GM18505 (cell line): ENCODE measurements at regions not wholly inside any gene's neighbourhood (a gene's known extent, or its start where the extent isn't known, plus 50 kb on each side); places are given as distances from the start of the nearest gene placed in this dataset.

ENCODE experiments used
- ATAC-seq: cut with Tn5 transposase; IDR thresholded peaks from one replicate; pipeline ENCODE4 v1.9.1; 2021; ENCODE audit not compliant: unreplicated experiment
- POLR2A ChIP-seq: IDR thresholded peaks from 4 replicates; pipeline ENCODE4 v1.6.1; 2011; ENCODE audit warnings: borderline replicate concordance; ENCODE audit not compliant: insufficient read depth, insufficient read length; ENCODE audit errors: extremely low read depth

DNA sequence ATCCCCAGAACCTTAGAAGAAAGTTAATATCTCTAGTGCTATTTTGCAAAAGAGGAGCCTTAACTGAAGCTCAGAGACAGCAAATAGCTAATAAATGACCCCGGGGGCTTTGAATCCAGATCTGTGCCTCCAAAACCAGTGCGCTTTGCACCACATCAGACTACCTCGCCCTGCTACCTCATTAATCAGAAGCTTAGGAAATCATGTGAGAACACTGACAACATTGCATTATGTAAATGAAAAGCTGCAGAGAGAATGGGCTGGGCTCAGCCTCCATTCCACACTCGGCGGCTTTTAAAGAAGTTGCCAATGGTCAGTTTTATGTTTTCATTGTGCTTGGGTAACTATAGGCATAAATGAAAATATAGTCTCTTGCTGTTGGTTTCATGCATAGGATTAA, 54.0 kb upstream of the STMND1 start:
- ATAC-seq, result no peak
- TF ChIP-seq POLR2A, result no peak

- no peak for TF ChIP-seq POLR2A
- no peak for ATAC-seq
Measured at GRCh38 chr6:17045581-17046322, 56.1 kb upstream of the STMND1 start.

DNA sequence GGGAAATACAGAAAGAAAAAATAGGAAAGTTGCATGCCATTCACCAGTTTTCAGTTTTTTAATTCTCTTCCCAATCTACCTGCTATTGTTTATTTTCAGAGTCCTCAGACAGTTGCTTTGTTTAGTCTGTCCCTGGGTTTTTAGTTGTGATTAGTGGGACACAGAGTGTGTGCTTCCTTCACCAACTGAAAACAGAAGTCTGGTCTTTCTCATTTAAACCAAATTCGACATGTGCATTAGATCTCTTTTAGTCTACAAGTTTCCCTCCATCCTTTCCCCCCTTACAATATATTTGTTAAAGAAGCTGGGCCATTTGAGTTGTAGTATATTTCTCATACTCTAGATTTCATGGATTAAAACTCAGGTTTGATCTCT, 58.7 kb upstream of the STMND1 start:
- no peak for TF ChIP-seq POLR2A
- no peak for ATAC-seq

DNA sequence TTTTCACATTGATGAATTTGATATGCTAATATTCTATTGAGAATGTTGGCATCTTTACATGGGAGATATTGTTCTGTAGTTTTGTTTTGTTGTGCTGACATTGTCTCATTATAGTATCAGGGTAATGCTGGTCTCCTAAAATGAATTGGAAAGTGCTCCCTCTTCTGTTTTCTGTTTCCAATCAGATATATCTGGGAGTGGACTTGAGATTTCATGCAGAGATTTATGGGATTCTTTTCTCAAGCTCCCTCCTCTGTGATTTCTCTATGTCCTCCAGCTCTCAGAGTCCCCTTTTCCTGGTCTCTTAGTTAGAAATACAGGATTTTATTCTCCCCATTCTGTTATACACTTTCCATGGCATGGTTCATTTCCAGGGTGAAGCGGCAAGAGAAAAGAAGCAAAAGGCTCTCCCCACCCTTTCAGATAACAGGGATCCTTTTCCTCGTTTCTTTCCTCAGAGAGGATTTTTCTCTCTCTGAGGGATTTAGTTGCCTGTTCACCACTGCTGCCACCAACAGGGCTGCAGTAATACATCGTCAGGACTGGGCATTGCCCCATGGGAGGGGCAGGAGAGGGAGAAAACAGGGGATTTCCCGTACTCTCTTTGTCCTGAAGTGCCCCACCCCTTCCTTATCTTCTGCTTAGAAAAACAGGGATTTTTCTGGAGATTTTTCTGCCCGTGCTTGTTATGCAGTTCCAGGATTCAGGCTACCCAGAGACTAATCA, 59.3 kb upstream of the STMND1 start:
- no peak for TF ChIP-seq POLR2A
- no peak for ATAC-seq

- no peak for TF ChIP-seq POLR2A
- ATAC-seq, result no peak
Measured at GRCh38 chr6:17039266-17039665, 62.6 kb upstream of the STMND1 start.

GRCh38 chr6:17038316-17038715, 63.5 kb upstream of the STMND1 start:
- no peak for ATAC-seq
- no peak for TF ChIP-seq POLR2A

DNA sequence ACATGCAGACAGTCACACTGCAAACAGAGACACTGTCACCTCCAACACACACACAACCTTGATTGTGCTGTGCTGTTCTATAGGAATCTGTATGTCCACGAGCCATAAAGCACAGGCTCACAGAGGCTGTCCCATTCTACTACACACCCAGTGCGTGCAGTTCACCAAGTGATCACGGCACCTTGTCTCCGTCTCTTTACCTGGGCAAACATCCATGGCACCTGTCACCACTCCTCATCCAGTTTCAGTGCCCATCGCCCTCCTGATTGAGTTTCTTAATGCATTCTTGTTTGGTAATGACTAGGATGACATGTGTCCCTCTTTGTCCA, 65.8 kb upstream of the STMND1 start:
- TF ChIP-seq POLR2A, result no peak
- no peak for ATAC-seq

DNA sequence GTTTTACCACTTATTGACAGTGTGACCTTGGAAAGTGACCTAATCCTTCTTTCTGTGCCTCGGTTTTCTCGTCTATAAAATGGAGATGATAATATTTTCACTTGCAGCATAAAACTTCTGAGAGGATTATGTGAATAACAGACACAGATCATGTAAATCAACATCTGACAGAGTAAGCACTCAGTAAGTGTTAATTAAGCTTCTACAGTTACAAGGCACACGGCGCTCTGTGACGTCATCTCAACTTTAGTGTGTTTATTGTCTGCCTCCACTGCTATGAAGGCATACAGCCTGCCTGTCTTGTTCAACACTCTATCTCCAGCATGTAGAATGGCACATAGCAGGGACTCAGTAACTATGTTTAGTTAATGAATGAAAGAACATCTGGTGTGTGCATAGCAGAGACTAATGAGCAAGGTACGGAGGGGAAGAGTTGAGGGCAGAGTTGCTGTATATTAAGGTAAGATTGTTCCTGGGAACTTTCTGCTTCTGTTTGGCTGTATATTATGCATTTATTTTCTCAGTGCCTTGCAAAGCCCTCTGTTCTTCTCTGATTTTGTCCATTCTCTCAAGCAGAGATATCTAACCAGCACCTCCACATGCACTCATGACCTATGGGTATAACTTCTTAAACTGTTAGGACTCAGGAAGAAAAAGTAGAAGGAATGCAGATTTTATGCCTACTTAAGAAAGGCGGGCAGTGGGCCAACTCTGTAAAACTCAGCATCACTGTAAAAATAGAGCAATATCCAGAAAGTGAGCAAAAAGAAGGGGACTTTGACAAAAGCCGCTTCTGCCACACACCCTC, 66.4 kb upstream of the STMND1 start:
- no peak for ATAC-seq
- no peak for TF ChIP-seq POLR2A

DNA sequence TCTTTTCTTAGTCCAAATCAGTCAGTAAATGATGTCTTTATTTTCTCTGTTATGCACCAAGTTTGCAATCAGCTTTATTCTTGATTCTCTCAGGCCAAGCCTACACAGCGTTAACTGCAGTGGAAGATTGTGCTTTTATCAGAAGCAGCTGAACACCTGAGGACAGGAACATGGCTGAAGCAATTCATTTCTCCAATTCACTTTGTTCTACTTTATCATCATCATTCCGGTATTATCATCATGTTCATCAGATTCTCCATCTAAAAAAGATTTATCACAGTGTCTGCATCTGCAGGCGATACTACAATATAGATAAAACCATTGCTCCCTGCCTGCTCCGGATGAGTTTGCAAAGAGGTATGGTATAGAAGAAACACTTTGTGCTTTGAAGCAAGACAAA, 68.1 kb upstream of the STMND1 start:
- no peak for TF ChIP-seq POLR2A
- no peak for ATAC-seq

- no peak for TF ChIP-seq POLR2A
- no peak for ATAC-seq
Measured at GRCh38 chr6:17032988-17033634, 68.7 kb upstream of the STMND1 start.

DNA sequence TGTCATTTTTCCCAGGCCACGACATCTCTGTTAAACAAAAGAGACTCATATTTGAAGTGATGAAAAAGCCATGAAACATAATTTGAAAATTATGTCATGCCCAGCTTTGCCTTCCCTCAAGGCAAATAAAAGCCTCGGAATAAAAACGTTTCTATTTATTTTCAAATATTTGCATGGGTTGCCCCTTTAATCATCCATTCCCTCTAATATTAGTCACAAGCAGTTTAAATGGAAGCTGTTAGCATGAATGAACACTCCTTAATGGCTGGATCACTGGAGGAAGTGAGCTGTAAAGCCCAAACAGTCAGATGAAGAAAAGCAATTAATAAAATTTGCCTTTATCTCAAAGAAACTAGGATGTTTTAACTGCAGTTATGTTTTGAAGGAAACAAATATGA, 69.3 kb upstream of the STMND1 start:
- TF ChIP-seq POLR2A, result no peak
- no peak for ATAC-seq

- no peak for ATAC-seq
- no peak for TF ChIP-seq POLR2A
Measured at GRCh38 chr6:17031961-17032360, 69.9 kb upstream of the STMND1 start.

GRCh38 chr6:17027441-17027840, 74.4 kb upstream of the STMND1 start:
- no peak for TF ChIP-seq POLR2A
- ATAC-seq, result no peak
